SK-N-SH (cell line): ENCODE measurements at regions not wholly inside any gene's neighbourhood (a gene's known extent, or its start where the extent isn't known, plus 50 kb on each side); places are given as distances from the start of the nearest gene placed in this dataset.

Experiments used
- CHD2 ChIP-seq: fragments of 150-350 bp; IDR thresholded peaks from 2 replicates; pipeline ENCODE4 v1.6.1; 2018; ENCODE audit warnings: low read length; ENCODE audit not compliant: partially characterized antibody
- CTCF ChIP-seq: fragments of 200-600 bp; sonication (generic); IDR thresholded peaks from 2 replicates; pipeline ENCODE4 v1.6.1; 2017; ENCODE audit warnings: antibody characterized with exemption, mild to moderate bottlenecking, moderate library complexity
- GABPA ChIP-seq: IDR thresholded peaks from 2 replicates; pipeline ENCODE4 v1.4.0; 2012; ENCODE audit warnings: low read depth, mild to moderate bottlenecking
- GATA2 ChIP-seq: sonication (generic); formaldehyde crosslinking; IDR thresholded peaks from 2 replicates; pipeline ENCODE4 v1.5.0; 2020; ENCODE audit warnings: mild to moderate bottlenecking, missing genetic modification reagents
- POLR2AphosphoS5 ChIP-seq: IDR thresholded peaks from 2 replicates; pipeline ENCODE4 v1.6.1; 2012; ENCODE audit warnings: low read depth, low read length
- RAD21 ChIP-seq: IDR thresholded peaks from 2 replicates; pipeline ENCODE4 v1.6.1; 2012; ENCODE audit warnings: mild to moderate bottlenecking, low read length
- REST ChIP-seq: IDR thresholded peaks from 2 replicates; pipeline ENCODE4 v1.6.1; 2012; ENCODE audit warnings: mild to moderate bottlenecking, low read depth, low read length, moderate library complexity
- YY1 ChIP-seq: IDR thresholded peaks from 2 replicates; pipeline ENCODE4 v1.4.0; 2012; ENCODE audit warnings: low read depth, mild to moderate bottlenecking

DNA sequence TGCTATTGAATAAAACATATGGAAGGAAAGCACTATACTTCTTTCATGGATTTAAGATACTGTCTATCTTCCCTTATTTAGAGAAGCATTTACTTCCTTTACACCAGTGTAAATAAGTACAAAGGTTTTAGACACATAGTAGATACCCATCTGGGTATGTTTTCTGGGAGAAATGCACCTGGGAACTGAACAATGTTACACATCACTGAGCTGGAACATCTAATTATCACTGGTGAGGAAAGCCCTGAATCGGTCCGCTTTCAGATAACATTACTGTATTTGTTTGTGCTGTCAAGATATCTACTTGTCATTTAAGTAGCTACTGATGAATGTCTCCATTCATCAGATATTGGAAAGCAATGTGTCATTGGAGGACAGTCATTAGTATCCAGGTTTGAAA is 964.7 kb upstream of the PTPRD start:
- TF ChIP-seq CHD2: no peak
- no peak for TF ChIP-seq GABPA
- no peak for TF ChIP-seq CTCF
- no peak for TF ChIP-seq REST
- no peak for TF ChIP-seq YY1
- no peak for TF ChIP-seq POLR2AphosphoS5
- no peak for TF ChIP-seq RAD21
- no peak for TF ChIP-seq GATA2 (CRISPR knock-in tag)
